MM.1S (cell line): ENCODE measurements at regions not wholly inside any gene's neighbourhood (a gene's known extent, or its start where the extent isn't known, plus 50 kb on each side); places are given as distances from the start of the nearest gene placed in this dataset.
"Not testable (repeated sequence)": the region's sequence is repeated elsewhere in the genome, so short reads cannot be mapped to it uniquely, and the experiment has no call there.

ENCODE experiments used
- EZH2 ChIP-seq: fragments of 300-600 bp; sonication (generic); optimal IDR thresholded peaks from 2 replicates; pipeline ENCODE3; 2017; ENCODE audit warnings: low read depth, mild to moderate bottlenecking, antibody characterized with exemption, low read length, mixed read lengths
- TF ChIP-seq, protein P1 (sequence below): fragments of 300-600 bp; sonication (generic); IDR thresholded peaks from 2 replicates; pipeline ENCODE4 v1.5.1; 2016; ENCODE audit warnings: antibody characterized with exemption, low read length, mixed read lengths

DNA sequence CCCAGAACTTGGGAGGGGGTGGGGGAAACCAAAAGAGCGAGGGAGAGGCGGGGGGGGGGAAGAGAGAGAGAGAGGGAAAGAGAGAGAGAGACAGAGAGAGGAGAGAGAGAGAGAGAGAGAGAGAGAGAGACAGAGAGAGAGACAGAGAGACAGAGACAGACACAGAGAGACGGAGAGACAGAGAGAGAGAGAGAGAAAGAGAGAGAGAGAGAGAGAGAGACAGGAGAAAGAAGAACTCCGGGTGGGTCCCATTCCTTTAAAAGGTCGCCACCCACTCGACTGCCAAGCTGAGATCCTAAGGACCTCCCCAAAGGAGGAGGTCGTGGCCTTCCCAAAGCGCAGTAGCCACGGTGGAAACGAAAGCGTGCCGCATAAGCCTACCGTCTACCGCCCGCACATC is 49.8 kb upstream of the RNU2-1 start:
- TF ChIP-seq, protein P1, sequence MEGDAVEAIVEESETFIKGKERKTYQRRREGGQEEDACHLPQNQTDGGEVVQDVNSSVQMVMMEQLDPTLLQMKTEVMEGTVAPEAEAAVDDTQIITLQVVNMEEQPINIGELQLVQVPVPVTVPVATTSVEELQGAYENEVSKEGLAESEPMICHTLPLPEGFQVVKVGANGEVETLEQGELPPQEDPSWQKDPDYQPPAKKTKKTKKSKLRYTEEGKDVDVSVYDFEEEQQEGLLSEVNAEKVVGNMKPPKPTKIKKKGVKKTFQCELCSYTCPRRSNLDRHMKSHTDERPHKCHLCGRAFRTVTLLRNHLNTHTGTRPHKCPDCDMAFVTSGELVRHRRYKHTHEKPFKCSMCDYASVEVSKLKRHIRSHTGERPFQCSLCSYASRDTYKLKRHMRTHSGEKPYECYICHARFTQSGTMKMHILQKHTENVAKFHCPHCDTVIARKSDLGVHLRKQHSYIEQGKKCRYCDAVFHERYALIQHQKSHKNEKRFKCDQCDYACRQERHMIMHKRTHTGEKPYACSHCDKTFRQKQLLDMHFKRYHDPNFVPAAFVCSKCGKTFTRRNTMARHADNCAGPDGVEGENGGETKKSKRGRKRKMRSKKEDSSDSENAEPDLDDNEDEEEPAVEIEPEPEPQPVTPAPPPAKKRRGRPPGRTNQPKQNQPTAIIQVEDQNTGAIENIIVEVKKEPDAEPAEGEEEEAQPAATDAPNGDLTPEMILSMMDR: not testable (repeated sequence)
- not testable (repeated sequence) for TF ChIP-seq EZH2
